ENCODE measurements at regions not wholly inside any gene's neighbourhood (a gene's known extent, or its start where the extent isn't known, plus 50 kb on each side); places are given as distances from the start of the nearest gene placed in this dataset.
A peak's percentile ranks its signal among the peaks of the same experiment; 100 is the strongest.
"Not testable (repeated sequence)": the region's sequence is repeated elsewhere in the genome, so short reads cannot be mapped to it uniquely, and the experiment has no call there.

- DNase-seq, result not testable (repeated sequence)
Measured at GRCh38 chr17:18546514-18547398, 70.2 kb downstream of the LGALS9C start.

GRCh38 chr17:18557086-18557485, 80.5 kb downstream of the LGALS9C start:
- not testable (repeated sequence) for DNase-seq

GRCh38 chr17:18563381-18564098, 80.7 kb downstream of the TBC1D28 start:
- not testable (repeated sequence) for DNase-seq

GRCh38 chr17:18564099-18564448, 80.1 kb downstream of the TBC1D28 start:
- DNase-seq, result peak; percentile 15 to 29

- not testable (repeated sequence) for DNase-seq
Measured at GRCh38 chr17:18568108-18568995, 75.8 kb downstream of the TBC1D28 start.

DNA sequence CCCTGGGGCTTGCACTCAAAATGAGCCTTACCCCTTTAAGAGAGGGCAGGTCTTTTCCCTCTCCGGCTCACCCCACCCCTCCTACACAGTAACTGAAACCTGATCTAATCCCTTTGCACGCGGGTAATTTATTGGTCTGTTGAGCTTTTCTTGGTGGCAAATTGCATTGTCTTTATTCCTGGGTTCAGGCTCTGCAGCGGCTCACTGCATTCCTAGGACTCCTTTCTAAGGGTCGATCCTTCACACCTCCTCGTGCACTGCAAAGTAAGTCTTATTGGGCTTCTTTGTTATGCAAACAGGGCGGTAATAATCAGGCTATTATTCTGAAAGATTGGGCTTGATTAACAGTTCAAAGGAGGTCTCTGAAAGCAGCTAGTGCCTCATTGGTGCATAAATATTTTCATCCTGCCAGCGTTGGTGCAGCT, 74.7 kb downstream of the TBC1D28 start:
- DNase-seq, result not testable (repeated sequence)

GRCh38 chr17:18572536-18572935, 71.7 kb downstream of the TBC1D28 start:
- DNase-seq, result not testable (repeated sequence)

DNA sequence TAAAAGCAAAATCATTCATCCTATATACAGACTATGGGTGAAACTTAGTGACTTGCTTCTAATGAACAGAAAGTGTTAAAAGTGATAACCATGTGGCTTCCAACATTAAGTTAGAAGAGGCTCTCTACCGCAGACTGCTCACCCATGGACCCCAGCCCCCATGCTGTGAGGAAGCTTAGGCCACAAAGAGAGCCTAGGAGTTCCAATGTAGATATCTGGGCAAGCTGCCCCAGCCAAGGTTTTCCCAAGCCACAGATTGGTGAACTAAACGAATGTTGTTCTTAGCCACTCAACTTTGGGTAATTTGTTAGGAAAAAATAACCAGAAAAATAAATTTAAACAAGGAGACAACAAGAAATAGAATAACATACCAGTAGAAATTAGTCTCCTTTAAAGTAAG, 70.1 kb downstream of the TBC1D28 start:
- not testable (repeated sequence) for DNase-seq

Data from activated CD4-positive, alpha-beta T cell treated with anti-CD3 and anti-CD28 coated beads, Interleukin-2, amount 50 U/mL, for 48 hours (primary cell).